HepG2 (cell line): ENCODE measurements at regions not wholly inside any gene's neighbourhood (a gene's known extent, or its start where the extent isn't known, plus 50 kb on each side); places are given as distances from the start of the nearest gene placed in this dataset.

Experiments
- ATAC-seq: fragments of 200-7000 bp; cut with Tn5 transposase; 3 replicates; pipeline ENCODE4 v1.9.1; 2020; ENCODE audit warnings: mild to moderate bottlenecking, moderate library complexity
- BruUV-seq: library from RNA; stranded (reverse); fragments of 400-500 nt; replicated peaks from 2 replicates; lab custom pipeline; 2021; lab: Mats Ljungman, UMichigan
- CTCF ChIA-PET: fragments of 300-600 bp; formaldehyde crosslinking; extraction: SDS; loops from one replicate; lab custom pipeline; 2021; ENCODE audit warnings: low total read pairs, inconsistent platforms, low intra/inter-chr PET ratio; lab: Yijun Ruan, JAX
- POLR2A ChIA-PET: fragments of 350-600 bp; sonication (Branson Sonifier 250); formaldehyde crosslinking; loops from one replicate; lab custom pipeline; 2020; ENCODE audit warnings: antibody characterized with exemption, inconsistent platforms; lab: Yijun Ruan, JAX
- DNase-seq: peaks from one replicate; pipeline ENCODE4 v3.0.0-alpha.2; 2015; ENCODE audit warnings: low spot score
- FAIRE-seq: peaks from 3 replicates; lab custom pipeline; 2011; peaks lifted over from hg19 to GRCh38; lab: Jason Lieb, UNC
- H2AFZ ChIP-seq: one replicate; pipeline ENCODE4 v1.6.1; 2011; ENCODE audit warnings: low read length, inconsistent platforms
- H3K27ac ChIP-seq: fragments of 300-600 bp; 3 replicates; pipeline ENCODE4 v1.8.0; 2011; ENCODE audit warnings: mixed run types, mild to moderate bottlenecking, mixed read lengths, low read length, inconsistent platforms; ENCODE audit not compliant: insufficient read depth; ENCODE audit errors: extremely low read length
- H3K27me3 ChIP-seq, 2 experiments: fragments of 200-600 bp in 1 of 2; 2 replicates in 1 of 2; 3 replicates in 1 of 2; pipeline versions ENCODE4 v1.6.0 to v1.8.0; 2011; ENCODE audit warnings: low read length in 2 of 2, mild to moderate bottlenecking in 2 of 2, moderate library complexity in 2 of 2, inconsistent platforms in 1 of 2; ENCODE audit not compliant: insufficient read depth in 2 of 2, control insufficient read depth in 1 of 2
- H3K36me3 ChIP-seq, 2 experiments: fragments of 200-600 bp in 1 of 2; replicated peaks in 1 of 2; 2 replicates in 1 of 2; 3 replicates in 1 of 2; pipeline versions ENCODE4 v1.5.1 to v1.8.0; 2011; ENCODE audit warnings: low read length in 2 of 2, inconsistent platforms in 1 of 2; ENCODE audit not compliant: insufficient read depth in 2 of 2, control insufficient read depth in 1 of 2
- H3K4me1 ChIP-seq: 2 replicates; pipeline ENCODE4 v1.5.1; 2012; ENCODE audit warnings: low read length, inconsistent platforms; ENCODE audit not compliant: insufficient read depth
- H3K4me2 ChIP-seq: 2 replicates; pipeline ENCODE4 v1.6.0; 2011; ENCODE audit warnings: low read depth, low read length, inconsistent platforms
- H3K4me3 ChIP-seq, 3 experiments: fragments of 200-600 bp in 1 of 3; sonication (generic), shearing (Covaris generic) in 1 of 3; replicated peaks in 1 of 3; 2 replicates each; pipeline ENCODE4 v1.5.1; 2011 to 2016; ENCODE audit warnings: low read length in 3 of 3, inconsistent platforms in 2 of 3, low read depth in 2 of 3, mild to moderate bottlenecking in 2 of 3, control low read depth in 1 of 3, mixed read lengths in 1 of 3; ENCODE audit not compliant: insufficient read depth in 1 of 3
- H3K79me2 ChIP-seq: one replicate; pipeline ENCODE4 v1.6.1; 2011; ENCODE audit warnings: low read length, inconsistent platforms; ENCODE audit not compliant: insufficient read depth
- H3K9ac ChIP-seq: 2 replicates; pipeline ENCODE4 v1.6.0; 2011; ENCODE audit warnings: mild to moderate bottlenecking, low read depth, low read length, inconsistent platforms; ENCODE audit not compliant: insufficient read depth
- H3K9me3 ChIP-seq: 2 replicates; pipeline ENCODE4 v1.5.1; 2012; ENCODE audit warnings: mild to moderate bottlenecking, low read length
- H4K20me1 ChIP-seq: 2 replicates; pipeline ENCODE4 v1.6.0; 2011; ENCODE audit warnings: inconsistent platforms, mild to moderate bottlenecking, low read length, moderate library complexity; ENCODE audit not compliant: insufficient read depth
- HOXA5 ChIP-seq: sonication (generic); formaldehyde crosslinking; IDR thresholded peaks from 2 replicates; pipeline ENCODE4 v1.4.0; 2020; ENCODE audit warnings: missing genetic modification reagents
- RXRA ChIP-seq: sonication (generic); formaldehyde crosslinking; IDR thresholded peaks from 2 replicates; pipeline ENCODE4 v1.5.1; 2020; ENCODE audit warnings: missing genetic modification reagents
- WGBS: methylation state at CpG from one replicate; pipeline ENCODE4 v1.1.6; 2017; ENCODE audit warnings: low lambda C conversion rate; 5-methylcytosine and 5-hydroxymethylcytosine counted together
- in situ Hi-C: cut with HindIII; loops from 2 replicates; pipeline ENCODE4 v1.10.0; 2017; ENCODE audit warnings: low pct_unique_long_range_greater_than_20kb; ENCODE audit not compliant: extremely low pct_ligation_motif_present
- intact Hi-C: fragments of 100-400 bp; cut with micrococcal nuclease; formaldehyde crosslinking; loops from one replicate; pipeline ENCODE4 v1.10.0; 2022; ENCODE audit not compliant: unreplicated experiment
- TF ChIP-seq, protein P1 (sequence below): sonication (generic); formaldehyde crosslinking; conservative IDR thresholded peaks from 2 replicates; pipeline ENCODE4 v1.4.0; 2020; ENCODE audit warnings: missing genetic modification reagents
- TF ChIP-seq, protein P2 (sequence below): sonication (generic); formaldehyde crosslinking; IDR thresholded peaks from 2 replicates; pipeline ENCODE4; 2020; ENCODE audit warnings: missing genetic modification reagents, mild to moderate bottlenecking, borderline replicate concordance
- TF ChIP-seq, protein P3 (sequence below): sonication (generic); formaldehyde crosslinking; IDR thresholded peaks from 2 replicates; pipeline ENCODE4 v1.5.1; 2020; ENCODE audit warnings: mild to moderate bottlenecking, missing genetic modification reagents, moderate library complexity

DNA sequence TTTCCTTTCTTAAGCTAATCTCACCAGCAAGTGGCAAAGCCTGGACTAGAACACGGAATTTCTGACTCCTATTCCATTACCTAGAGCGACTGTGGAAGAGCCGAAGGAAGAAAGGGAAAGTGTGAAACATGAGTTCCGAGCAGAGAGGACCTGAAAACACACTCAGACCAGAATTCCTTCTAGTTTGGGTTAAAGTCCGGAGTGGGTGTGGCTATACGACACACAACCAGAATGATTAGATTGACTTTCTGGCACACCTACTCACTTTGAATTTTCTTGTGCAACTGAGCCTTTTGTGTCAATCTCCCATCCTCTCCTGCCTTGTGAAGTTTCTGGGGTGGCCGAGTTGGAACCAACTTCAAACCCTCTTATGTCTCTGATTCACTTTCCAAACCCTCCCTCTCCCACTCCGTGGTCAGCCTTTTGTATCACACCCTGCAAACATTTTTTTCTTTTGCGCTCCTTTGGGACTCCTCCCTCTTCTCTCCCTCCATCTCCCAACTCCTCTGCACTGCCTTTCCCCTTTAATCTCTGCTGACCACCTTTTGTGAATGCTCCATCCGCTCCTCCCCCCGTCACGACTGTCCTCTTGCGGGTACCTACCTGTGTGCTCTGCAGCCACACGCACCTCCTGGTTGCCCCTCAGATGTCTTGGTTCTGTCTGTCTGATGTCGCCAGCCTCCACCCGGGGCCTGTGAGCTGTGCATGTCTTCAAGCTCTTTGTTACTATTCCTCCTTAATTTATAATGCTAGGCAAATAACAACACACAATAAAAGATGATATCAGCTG is 86.3 kb upstream of the BLID start:
- H3K9ac ChIP-seq, result no peak overlapping the region
- peak overlapping the region; percentile 52; the same call in 1 of the 2 replicates for H3K4me2 ChIP-seq
- POLR2A ChIA-PET, result no interaction called here
- no peaks in the 10 kb centered on the region for H4K20me1 ChIP-seq
- in situ Hi-C loops, result no loop called here
- H3K4me3 ChIP-seq, result no peak overlapping the region
- H3K9me3 ChIP-seq, result no peaks in the 10 kb centered on the region
- FAIRE-seq, result no peak
- no peaks in the 10 kb centered on the region for H3K79me2 ChIP-seq
- CTCF ChIA-PET, result interaction anchor here (1.5 to 2.8 kb wide), 4 partner anchors 182 to 552 kb away, joined by 4 to 45 read pairs (median 4); no protein-coding TSS in a partner anchor
- H3K27me3 ChIP-seq, result peaks cover 0 to 7% of the 10 kb centered on the region in 2 experiments; a peak in 1 of 5 replicates
- H3K36me3 ChIP-seq, result no peaks in the 10 kb centered on the region
- peak; percentile 6 for DNase-seq
- H3K4me1 ChIP-seq, result peaks cover 12% of the 10 kb centered on the region
- H2AFZ ChIP-seq, result peak overlapping the region; percentile 48
- TF ChIP-seq, protein P1, sequence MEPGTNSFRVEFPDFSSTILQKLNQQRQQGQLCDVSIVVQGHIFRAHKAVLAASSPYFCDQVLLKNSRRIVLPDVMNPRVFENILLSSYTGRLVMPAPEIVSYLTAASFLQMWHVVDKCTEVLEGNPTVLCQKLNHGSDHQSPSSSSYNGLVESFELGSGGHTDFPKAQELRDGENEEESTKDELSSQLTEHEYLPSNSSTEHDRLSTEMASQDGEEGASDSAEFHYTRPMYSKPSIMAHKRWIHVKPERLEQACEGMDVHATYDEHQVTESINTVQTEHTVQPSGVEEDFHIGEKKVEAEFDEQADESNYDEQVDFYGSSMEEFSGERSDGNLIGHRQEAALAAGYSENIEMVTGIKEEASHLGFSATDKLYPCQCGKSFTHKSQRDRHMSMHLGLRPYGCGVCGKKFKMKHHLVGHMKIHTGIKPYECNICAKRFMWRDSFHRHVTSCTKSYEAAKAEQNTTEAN, result 0 out of 2 replicates have a peak, but pooled peaks have one; percentile 46
- 0 out of 2 replicates have a peak, but pooled peaks have one; percentile 1 for TF ChIP-seq HOXA5
- TF ChIP-seq RXRA (CRISPR knock-in tag), result no peak
- TF ChIP-seq, protein P2, sequence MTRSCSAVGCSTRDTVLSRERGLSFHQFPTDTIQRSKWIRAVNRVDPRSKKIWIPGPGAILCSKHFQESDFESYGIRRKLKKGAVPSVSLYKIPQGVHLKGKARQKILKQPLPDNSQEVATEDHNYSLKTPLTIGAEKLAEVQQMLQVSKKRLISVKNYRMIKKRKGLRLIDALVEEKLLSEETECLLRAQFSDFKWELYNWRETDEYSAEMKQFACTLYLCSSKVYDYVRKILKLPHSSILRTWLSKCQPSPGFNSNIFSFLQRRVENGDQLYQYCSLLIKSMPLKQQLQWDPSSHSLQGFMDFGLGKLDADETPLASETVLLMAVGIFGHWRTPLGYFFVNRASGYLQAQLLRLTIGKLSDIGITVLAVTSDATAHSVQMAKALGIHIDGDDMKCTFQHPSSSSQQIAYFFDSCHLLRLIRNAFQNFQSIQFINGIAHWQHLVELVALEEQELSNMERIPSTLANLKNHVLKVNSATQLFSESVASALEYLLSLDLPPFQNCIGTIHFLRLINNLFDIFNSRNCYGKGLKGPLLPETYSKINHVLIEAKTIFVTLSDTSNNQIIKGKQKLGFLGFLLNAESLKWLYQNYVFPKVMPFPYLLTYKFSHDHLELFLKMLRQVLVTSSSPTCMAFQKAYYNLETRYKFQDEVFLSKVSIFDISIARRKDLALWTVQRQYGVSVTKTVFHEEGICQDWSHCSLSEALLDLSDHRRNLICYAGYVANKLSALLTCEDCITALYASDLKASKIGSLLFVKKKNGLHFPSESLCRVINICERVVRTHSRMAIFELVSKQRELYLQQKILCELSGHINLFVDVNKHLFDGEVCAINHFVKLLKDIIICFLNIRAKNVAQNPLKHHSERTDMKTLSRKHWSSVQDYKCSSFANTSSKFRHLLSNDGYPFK (CRISPR knock-in tag), result 0 out of 2 replicates have a peak, but pooled peaks have one; percentile 11
- TF ChIP-seq, protein P3, sequence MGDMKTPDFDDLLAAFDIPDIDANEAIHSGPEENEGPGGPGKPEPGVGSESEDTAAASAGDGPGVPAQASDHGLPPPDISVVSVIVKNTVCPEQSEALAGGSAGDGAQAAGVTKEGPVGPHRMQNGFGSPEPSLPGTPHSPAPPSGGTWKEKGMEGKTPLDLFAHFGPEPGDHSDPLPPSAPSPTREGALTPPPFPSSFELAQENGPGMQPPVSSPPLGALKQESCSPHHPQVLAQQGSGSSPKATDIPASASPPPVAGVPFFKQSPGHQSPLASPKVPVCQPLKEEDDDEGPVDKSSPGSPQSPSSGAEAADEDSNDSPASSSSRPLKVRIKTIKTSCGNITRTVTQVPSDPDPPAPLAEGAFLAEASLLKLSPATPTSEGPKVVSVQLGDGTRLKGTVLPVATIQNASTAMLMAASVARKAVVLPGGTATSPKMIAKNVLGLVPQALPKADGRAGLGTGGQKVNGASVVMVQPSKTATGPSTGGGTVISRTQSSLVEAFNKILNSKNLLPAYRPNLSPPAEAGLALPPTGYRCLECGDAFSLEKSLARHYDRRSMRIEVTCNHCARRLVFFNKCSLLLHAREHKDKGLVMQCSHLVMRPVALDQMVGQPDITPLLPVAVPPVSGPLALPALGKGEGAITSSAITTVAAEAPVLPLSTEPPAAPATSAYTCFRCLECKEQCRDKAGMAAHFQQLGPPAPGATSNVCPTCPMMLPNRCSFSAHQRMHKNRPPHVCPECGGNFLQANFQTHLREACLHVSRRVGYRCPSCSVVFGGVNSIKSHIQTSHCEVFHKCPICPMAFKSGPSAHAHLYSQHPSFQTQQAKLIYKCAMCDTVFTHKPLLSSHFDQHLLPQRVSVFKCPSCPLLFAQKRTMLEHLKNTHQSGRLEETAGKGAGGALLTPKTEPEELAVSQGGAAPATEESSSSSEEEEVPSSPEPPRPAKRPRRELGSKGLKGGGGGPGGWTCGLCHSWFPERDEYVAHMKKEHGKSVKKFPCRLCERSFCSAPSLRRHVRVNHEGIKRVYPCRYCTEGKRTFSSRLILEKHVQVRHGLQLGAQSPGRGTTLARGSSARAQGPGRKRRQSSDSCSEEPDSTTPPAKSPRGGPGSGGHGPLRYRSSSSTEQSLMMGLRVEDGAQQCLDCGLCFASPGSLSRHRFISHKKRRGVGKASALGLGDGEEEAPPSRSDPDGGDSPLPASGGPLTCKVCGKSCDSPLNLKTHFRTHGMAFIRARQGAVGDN (CRISPR knock-in tag), result 0 out of 2 replicates have a peak, but pooled peaks have one; percentile 12
- TF ChIP-seq, all 625 proteins: peak for 4
- no peak overlapping the region for H3K27ac ChIP-seq
- intact Hi-C loops, result loop anchor here (2.0 kb wide), 1 partner anchor 94 kb away; no protein-coding TSS in a partner anchor
- BruUV-seq, result no TSS peak
- peak; percentile 61 for ATAC-seq
- WGBS, result 58% methylated on average over 16 of the region's 16 CpGs
